ENCODE measurements at regions not wholly inside any gene's neighbourhood (a gene's known extent, or its start where the extent isn't known, plus 50 kb on each side); places are given as distances from the start of the nearest gene placed in this dataset.

- H3K4me3 ChIP-seq (replicated peaks in 1 of 3; ENCODE audit: insufficient read depth in 1 of 3, low read depth in 2 of 3, low read length in 3 of 3), result no peak overlapping the region
- intact Hi-C loops (cut with micrococcal nuclease; ENCODE audit: unreplicated experiment) (no loop called here), in situ Hi-C loops (cut with HindIII; ENCODE audit: extremely low pct_ligation_motif_present, low pct_unique_long_range_greater_than_20kb) (no loop called here)
- DNase-seq (ENCODE audit: low spot score) (no peak), ATAC-seq (no peak), FAIRE-seq (no peak)
- H3K79me2 ChIP-seq (ENCODE audit: insufficient read depth, low read length), result no peaks in the 10 kb centered on the region
- no peak overlapping the region for H3K9ac ChIP-seq (ENCODE audit: insufficient read depth, low read depth, low read length)
- TF ChIP-seq STAG1 (CRISPR knock-in tag; IDR thresholded peaks at IDR 0.05) (peak; percentile 24; the same call in 1 of the 2 replicates), ZNF670 (CRISPR knock-in tag; IDR thresholded peaks at IDR 0.05; ENCODE audit: borderline replicate concordance) (no peak)
- H3K27ac ChIP-seq (ENCODE audit: extremely low read length, insufficient read depth, low read length), result no peak overlapping the region
- H3K4me2 ChIP-seq (ENCODE audit: low read depth, low read length), result no peak overlapping the region
- no TSS peak for BruUV-seq (replicated peaks)
- no peaks in the 10 kb centered on the region for H3K4me1 ChIP-seq (ENCODE audit: insufficient read depth, low read length)
- POLR2A ChIA-PET, result no interaction called here
- no peak overlapping the region for H2AFZ ChIP-seq (ENCODE audit: low read length)
- WGBS (ENCODE audit: low lambda C conversion rate), result 0% methylated on average over 4 of the region's 4 CpGs
- no peaks in the 10 kb centered on the region for H3K36me3 ChIP-seq (replicated peaks in 1 of 2; ENCODE audit: control insufficient read depth in 1 of 2, insufficient read depth in 2 of 2, low read length in 2 of 2)
- CTCF ChIA-PET (ENCODE audit: low intra/inter-chr PET ratio, low total read pairs), result no interaction called here
- no peaks in the 10 kb centered on the region for H4K20me1 ChIP-seq (ENCODE audit: insufficient read depth, low read length)
- no peaks in the 10 kb centered on the region for H3K9me3 ChIP-seq (ENCODE audit: low read length)
- H3K27me3 ChIP-seq (ENCODE audit: control insufficient read depth in 1 of 2, insufficient read depth in 2 of 2, low read length in 2 of 2), result no peaks in the 10 kb centered on the region
These were observed 1046.9 kb upstream of the WWC1 start for GRCh38 chr5:167244583-167244982.

GRCh38 chr5:167245868-167246267 is 1045.6 kb upstream of the WWC1 start:
- ATAC-seq, result no peak
- no peaks in the 10 kb centered on the region for H3K4me1 ChIP-seq (ENCODE audit: insufficient read depth, low read length)
- 21% methylated on average over 1 of the region's 1 CpG for WGBS (ENCODE audit: low lambda C conversion rate)
- intact Hi-C loops (cut with micrococcal nuclease; ENCODE audit: unreplicated experiment), result no loop called here
- no TSS peak for BruUV-seq (replicated peaks)
- FAIRE-seq, result no peak
- no peak overlapping the region for H3K27ac ChIP-seq (ENCODE audit: extremely low read length, insufficient read depth, low read length)
- in situ Hi-C loops (cut with HindIII; ENCODE audit: extremely low pct_ligation_motif_present, low pct_unique_long_range_greater_than_20kb), result no loop called here
- no peak overlapping the region for H3K9ac ChIP-seq (ENCODE audit: insufficient read depth, low read depth, low read length)
- no peak overlapping the region for H3K4me2 ChIP-seq (ENCODE audit: low read depth, low read length)
- H3K9me3 ChIP-seq (ENCODE audit: low read length), result no peaks in the 10 kb centered on the region
- H2AFZ ChIP-seq (ENCODE audit: low read length), result no peak overlapping the region
- CTCF ChIA-PET (ENCODE audit: low intra/inter-chr PET ratio, low total read pairs), result no interaction called here
- no peaks in the 10 kb centered on the region for H4K20me1 ChIP-seq (ENCODE audit: insufficient read depth, low read length)
- no peaks in the 10 kb centered on the region for H3K79me2 ChIP-seq (ENCODE audit: insufficient read depth, low read length)
- no peaks in the 10 kb centered on the region for H3K27me3 ChIP-seq (ENCODE audit: control insufficient read depth in 1 of 2, insufficient read depth in 2 of 2, low read length in 2 of 2)
- H3K36me3 ChIP-seq (replicated peaks in 1 of 2; ENCODE audit: control insufficient read depth in 1 of 2, insufficient read depth in 2 of 2, low read length in 2 of 2), result no peaks in the 10 kb centered on the region
- POLR2A ChIA-PET, result no interaction called here
- no peak overlapping the region for H3K4me3 ChIP-seq (replicated peaks in 1 of 3; ENCODE audit: insufficient read depth in 1 of 3, low read depth in 2 of 3, low read length in 3 of 3)
- DNase-seq (ENCODE audit: low spot score), result no peak
- TF ChIP-seq PHB2 (IDR thresholded peaks at IDR 0.05; ENCODE audit: partially characterized antibody), result no peak
- no peak for TF ChIP-seq SSRP1 (CRISPR knock-in tag; IDR thresholded peaks at IDR 0.05)
- no peak for TF ChIP-seq PCBP2 (optimal IDR thresholded peaks at IDR 0.05; ENCODE audit: low read depth, low read length, poor library complexity, severe bottlenecking)
- TF ChIP-seq ZNF646 (CRISPR knock-in tag; IDR thresholded peaks at IDR 0.05), result no peak
- no peak for TF ChIP-seq KLF6 (CRISPR knock-in tag; IDR thresholded peaks at IDR 0.05)
- TF ChIP-seq TRIM22 (IDR thresholded peaks at IDR 0.05), result no peak
- no peak for TF ChIP-seq ZSCAN22 (CRISPR knock-in tag; IDR thresholded peaks at IDR 0.05)
- TF ChIP-seq ZNF3 (CRISPR knock-in tag; IDR thresholded peaks at IDR 0.05), result no peak
- TF ChIP-seq EED (CRISPR knock-in tag; IDR thresholded peaks at IDR 0.05), result no peak
